ENCODE measurements at regions not wholly inside any gene's neighbourhood (a gene's known extent, or its start where the extent isn't known, plus 50 kb on each side); places are given as distances from the start of the nearest gene placed in this dataset.
"Not testable (repeated sequence)": the region's sequence is repeated elsewhere in the genome, so short reads cannot be mapped to it uniquely, and the experiment has no call there.

GRCh38 chr1:143854069-143854468 is 117.7 kb downstream of the FAM72C start:
- TF ChIP-seq, protein P1, sequence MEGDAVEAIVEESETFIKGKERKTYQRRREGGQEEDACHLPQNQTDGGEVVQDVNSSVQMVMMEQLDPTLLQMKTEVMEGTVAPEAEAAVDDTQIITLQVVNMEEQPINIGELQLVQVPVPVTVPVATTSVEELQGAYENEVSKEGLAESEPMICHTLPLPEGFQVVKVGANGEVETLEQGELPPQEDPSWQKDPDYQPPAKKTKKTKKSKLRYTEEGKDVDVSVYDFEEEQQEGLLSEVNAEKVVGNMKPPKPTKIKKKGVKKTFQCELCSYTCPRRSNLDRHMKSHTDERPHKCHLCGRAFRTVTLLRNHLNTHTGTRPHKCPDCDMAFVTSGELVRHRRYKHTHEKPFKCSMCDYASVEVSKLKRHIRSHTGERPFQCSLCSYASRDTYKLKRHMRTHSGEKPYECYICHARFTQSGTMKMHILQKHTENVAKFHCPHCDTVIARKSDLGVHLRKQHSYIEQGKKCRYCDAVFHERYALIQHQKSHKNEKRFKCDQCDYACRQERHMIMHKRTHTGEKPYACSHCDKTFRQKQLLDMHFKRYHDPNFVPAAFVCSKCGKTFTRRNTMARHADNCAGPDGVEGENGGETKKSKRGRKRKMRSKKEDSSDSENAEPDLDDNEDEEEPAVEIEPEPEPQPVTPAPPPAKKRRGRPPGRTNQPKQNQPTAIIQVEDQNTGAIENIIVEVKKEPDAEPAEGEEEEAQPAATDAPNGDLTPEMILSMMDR (IDR thresholded peaks at IDR 0.05): not testable (repeated sequence)
- TF ChIP-seq MAX (IDR thresholded peaks at IDR 0.05; ENCODE audit: low read depth): not testable (repeated sequence)
